AG09319 (cell line): ENCODE measurements at regions not wholly inside any gene's neighbourhood (a gene's known extent, or its start where the extent isn't known, plus 50 kb on each side); places are given as distances from the start of the nearest gene placed in this dataset.
"Not testable (repeated sequence)": the region's sequence is repeated elsewhere in the genome, so short reads cannot be mapped to it uniquely, and the experiment has no call there.

Experiments used
- DNase-seq: peaks from one replicate; pipeline ENCODE4 v3.0.0-alpha.2; 2010; ENCODE audit warnings: low read depth; ENCODE audit errors: extremely low read depth
- TF ChIP-seq, protein P1 (sequence below): IDR thresholded peaks from 2 replicates; pipeline ENCODE4 v1.5.1; 2011; ENCODE audit warnings: low read depth, mild to moderate bottlenecking, inconsistent platforms, low read length, moderate library complexity

GRCh38 chr18:14223231-14223822, 91.1 kb upstream of the ZNF519 start:
- not testable (repeated sequence) for DNase-seq

DNA sequence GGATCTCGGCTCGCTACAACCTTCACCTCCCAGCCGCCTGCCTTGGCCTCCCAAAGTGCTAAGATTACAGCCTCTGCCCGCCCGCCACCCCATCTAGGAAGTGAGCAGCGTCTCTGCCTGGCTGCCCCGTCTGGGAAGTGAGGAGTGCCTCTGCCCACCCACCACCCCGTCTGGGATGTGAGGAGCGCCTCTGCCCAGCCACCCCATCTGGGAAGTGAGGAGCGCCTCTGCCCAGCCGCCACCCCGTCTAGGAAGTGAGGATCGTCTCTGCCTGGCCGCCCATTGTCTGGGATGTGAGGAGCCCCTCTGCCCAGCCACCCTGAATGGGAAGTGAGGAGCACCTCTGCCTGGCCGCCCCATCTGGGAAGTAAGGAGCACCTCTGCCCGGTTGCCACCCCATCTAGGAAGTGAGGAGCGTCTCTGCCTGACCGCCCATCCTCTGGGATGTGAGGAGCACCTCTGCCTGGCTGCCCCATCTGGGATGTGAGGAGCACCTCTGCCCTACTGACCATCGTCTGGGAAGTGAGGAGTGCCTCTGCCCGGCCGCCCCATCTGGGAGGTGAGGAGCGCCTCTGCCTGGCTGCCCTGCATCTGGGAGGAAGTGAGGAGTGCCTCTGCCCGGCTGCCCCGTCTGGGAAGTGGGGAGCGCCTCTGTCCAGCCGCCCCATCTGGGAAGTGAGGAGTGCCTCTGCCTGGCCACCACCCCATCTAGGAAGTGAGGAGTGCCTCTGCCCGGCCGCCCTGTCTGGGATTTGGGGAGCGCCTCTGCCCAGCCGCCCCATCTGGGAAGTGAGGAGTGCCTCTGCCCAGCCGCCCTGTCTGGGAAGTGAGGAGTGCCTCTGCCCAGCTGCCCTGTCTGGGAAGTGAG, 90.4 kb upstream of the ZNF519 start:
- not testable (repeated sequence) for DNase-seq

DNA sequence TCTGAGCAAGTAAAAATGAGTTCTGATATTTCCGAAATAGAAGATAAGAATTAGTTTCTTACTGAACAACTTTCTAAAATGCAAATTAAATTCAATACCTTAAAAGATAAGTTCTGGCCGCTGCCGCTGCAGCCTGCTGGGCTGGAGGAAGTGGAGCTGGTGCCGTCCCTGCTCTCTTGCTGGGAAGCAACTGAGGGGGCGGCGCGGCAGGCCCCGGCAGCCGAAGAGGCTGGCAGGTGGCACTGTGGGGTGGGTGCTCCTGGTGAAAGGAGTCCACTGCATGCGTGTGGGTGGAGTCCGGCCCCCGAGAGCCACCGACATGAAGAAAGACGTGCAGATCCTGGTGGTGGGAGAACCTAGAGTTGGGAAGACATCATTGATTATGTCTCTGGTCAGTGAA, 89.5 kb upstream of the ZNF519 start:
- no peak for DNase-seq
- TF ChIP-seq, protein P1, sequence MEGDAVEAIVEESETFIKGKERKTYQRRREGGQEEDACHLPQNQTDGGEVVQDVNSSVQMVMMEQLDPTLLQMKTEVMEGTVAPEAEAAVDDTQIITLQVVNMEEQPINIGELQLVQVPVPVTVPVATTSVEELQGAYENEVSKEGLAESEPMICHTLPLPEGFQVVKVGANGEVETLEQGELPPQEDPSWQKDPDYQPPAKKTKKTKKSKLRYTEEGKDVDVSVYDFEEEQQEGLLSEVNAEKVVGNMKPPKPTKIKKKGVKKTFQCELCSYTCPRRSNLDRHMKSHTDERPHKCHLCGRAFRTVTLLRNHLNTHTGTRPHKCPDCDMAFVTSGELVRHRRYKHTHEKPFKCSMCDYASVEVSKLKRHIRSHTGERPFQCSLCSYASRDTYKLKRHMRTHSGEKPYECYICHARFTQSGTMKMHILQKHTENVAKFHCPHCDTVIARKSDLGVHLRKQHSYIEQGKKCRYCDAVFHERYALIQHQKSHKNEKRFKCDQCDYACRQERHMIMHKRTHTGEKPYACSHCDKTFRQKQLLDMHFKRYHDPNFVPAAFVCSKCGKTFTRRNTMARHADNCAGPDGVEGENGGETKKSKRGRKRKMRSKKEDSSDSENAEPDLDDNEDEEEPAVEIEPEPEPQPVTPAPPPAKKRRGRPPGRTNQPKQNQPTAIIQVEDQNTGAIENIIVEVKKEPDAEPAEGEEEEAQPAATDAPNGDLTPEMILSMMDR: no peak

DNA sequence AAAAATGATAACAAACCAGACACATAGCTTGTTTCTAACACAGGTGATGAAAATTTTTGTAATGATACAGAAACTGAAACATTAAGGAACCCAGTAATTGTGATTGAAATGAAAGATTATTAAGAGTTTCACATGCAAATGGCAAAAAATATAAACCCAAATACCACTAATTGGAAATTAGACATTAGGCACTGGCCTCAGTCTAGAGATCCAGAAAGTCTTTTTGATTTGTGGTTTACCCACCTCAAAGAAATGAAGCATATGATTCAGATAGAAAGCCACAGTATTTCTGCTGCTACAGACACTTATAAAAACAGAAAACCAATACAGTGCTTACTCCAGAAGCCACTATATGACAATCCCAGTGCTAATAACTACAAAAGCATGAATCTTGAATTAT, 83.7 kb upstream of the ZNF519 start:
- not testable (repeated sequence) for DNase-seq

GRCh38 chr18:14203424-14203823, 71.2 kb upstream of the ZNF519 start:
- DNase-seq: not testable (repeated sequence)

GRCh38 chr18:14190776-14191442, 58.7 kb upstream of the ZNF519 start:
- not testable (repeated sequence) for DNase-seq

DNA sequence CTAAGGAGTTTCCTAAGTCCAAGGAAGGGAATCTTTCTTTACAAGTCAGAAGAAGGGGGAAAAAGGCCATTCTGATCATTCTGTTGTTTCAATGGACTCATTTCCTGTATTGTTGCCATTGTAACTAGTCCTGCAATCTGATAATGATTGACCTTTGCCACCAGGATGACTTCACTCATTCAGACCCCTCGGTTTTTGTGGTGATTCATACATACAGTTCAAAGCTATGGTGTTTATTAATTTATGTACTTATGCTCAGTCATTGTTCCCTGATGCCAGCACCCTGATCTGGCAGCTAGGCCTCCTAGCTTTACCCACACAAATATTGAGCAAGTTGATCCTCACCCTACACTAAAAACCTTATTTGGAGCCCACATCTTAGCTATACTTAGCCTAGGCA, 57.6 kb upstream of the ZNF519 start:
- DNase-seq: peak; percentile 18
- TF ChIP-seq, protein P1: no peak

DNA sequence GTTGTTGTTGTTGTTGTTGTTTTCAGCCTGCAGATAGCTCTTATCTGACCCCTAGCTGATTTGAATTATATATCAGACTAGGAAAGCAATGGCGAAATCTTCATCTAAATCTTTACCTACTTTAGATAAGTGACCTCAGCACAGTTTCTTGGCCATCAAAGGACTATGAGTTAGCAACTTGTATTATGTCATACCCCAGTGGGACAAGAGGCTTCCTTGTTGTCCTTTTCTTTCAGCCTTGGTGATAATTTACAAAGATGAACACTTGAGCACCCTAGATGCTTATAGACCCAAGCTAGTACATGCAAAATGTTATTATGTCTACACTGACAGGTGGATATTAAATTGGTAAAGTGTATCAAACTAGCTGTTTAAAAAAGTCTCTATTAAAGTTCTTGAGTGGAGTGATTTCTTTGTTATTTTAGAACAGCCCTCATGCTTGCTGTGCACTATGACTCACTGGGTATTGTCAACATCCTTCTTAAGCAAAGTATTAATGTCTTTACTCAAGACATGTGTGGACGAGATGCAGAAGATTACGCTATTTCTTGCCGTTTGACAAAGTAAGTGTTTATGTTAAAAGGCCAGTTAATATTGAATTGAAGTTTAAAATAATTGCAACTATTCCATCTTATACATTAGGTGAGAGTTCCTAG, 56.6 kb upstream of the ZNF519 start:
- DNase-seq: not testable (repeated sequence)
